ENCODE measurements at regions not wholly inside any gene's neighbourhood (a gene's known extent, or its start where the extent isn't known, plus 50 kb on each side); places are given as distances from the start of the nearest gene placed in this dataset.

DNA sequence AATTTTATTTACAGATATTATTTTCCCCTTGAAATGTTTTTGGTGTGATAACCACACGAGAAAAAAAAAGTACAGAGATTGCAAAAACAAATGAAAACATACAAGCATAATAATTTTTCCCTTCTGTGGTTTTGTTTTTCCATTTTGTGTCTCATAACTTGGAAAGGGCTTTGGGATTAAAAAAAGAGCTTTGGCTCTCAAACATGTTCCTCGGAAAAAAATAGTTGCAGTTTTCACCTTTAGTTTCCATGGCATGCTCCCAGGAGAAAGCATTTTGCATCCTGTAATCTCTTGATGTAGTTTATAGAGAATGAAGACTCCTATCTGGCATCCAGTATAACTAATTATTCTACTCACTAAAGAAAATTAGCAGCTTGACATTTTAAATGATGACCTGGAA is 362.1 kb upstream of the PDGFD start:
- DNase-seq (ENCODE audit: low spot score) = no peak

DNA sequence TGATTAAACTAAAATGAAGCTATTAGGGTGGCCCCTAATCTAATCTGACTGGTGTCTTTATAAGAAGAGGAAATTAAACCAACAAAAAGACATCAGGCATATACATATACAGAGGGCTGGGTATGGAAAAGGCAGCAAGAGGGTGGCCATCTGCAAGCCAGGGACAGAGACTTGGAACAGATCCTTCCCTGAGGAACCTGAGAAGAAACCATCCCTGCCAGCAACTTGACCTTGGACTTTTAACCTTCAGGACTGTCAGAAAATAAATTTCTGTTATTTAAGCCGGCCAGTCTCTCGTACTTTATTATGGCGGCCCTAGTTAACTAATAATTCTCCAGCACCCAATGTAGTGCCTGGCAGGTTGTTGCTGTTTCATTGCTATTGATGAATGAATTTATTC is 361.5 kb upstream of the PDGFD start:
- no peak for DNase-seq (ENCODE audit: low spot score)

DNA sequence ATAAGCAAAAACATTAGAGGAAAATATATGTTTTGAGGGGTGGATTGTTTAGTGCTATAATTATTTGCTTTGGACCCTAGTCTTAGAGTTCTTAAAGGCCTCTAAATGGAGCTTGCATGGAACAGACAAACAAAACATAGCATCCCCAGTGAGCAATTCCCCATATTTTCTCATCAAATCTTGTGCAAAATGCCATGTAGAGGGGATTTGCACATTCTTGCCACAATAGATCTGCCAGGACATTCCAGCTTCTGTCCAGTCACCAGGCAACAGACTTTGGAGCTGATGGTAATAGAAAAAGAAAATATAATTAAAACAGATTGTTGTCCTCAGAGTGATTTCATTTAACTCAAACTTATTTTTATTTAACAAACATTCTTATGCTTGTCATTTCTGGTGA is 360.3 kb upstream of the PDGFD start:
- no peak for DNase-seq (ENCODE audit: low spot score)

DNA sequence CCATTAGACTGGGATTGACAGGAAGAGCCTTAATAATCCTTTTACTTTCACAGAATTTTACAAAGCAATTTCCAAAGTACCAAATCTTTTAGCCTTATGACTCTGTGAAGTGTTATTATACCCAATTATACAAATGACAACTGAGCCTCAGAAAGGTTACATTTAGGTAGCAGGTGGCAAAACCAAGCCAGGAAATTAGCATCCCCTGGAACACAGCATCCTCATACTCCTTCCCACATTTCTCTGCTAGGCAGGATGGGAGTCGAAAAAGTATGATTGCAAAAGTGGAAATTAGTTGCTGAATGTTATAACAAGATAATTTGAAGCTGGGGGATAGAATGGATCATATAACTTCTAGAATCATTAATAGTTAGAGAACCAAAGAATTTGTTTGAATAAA is 359.7 kb upstream of the PDGFD start:
- no peak for DNase-seq (ENCODE audit: low spot score)

DNA sequence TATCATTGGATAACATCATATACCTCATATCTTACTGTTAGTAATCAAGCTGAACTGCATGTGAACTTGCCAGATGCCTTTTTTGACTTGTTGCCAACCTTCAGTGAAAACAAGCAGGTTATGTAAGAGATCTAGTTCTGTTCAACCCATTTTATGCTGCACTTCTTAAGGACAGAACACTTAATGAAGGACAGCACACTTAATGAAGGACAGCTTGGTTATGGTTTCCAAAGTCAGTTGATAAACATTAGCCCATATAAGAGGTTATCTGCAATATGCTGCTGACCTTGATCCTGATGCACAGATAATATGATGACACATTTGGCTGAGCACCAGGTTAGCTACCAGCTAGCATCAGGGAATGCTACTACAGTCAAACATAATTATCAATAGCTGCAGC is 358.7 kb upstream of the PDGFD start:
- DNase-seq (ENCODE audit: low spot score) = no peak

DNA sequence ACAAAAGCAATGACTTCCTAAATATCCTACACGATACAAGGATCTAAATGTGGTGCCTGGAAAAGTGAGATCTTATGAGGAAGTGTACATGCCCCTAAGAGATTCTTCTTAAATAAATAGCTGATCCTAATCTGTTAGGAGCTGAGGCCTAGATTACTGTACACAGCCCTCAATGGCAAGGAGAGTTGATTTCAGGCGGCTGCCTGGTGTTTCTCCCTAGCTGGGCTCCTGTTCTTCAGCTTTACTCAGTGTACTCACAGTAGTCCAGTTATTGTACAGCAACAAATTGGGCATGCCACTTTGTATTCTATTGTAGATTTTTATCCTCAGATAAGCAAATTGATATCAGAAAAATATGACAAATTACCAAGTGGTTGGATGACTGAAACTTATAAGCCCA is 358.2 kb upstream of the PDGFD start:
- no peak for DNase-seq (ENCODE audit: low spot score)

DNA sequence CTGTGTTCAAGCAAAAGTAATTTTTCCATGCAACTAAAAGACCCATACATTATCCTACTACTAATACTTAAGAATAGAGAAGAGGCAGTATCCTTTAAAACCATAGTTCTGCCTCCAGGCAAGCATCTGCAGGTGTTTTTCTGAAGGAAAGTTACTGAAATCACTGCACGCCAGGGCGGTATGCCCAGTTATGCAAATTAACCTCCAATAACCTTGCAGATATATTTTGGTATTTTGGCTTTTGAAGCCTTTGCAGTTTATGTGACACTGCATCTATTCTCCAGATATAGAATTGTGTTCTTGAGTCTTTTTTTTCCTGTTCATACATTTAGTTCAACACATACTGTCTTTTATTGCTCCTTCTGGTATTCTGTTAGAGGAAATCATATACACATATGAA is 346.2 kb upstream of the PDGFD start:
- DNase-seq (ENCODE audit: low spot score) = no peak

DNA sequence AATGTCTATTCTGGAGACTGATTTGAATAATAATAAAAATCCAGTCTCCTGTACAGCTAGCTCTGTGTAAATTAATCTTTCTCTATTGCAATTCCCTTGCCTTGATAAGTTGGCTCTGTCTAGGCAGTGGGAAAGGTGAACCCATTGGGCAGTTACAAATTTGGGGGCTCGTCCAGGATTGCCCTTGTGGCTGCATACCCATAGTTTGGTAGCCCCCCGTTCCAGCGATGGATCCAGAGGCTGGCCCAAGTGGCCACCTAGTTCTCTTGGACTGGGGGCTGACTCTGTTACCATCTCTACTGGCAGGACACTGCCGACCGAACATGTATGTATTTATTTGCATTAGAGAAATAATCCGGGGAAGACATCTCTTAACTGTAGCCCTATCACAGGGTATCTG is 326.2 kb upstream of the PDGFD start:
- no peak for DNase-seq (ENCODE audit: low spot score)

DNA sequence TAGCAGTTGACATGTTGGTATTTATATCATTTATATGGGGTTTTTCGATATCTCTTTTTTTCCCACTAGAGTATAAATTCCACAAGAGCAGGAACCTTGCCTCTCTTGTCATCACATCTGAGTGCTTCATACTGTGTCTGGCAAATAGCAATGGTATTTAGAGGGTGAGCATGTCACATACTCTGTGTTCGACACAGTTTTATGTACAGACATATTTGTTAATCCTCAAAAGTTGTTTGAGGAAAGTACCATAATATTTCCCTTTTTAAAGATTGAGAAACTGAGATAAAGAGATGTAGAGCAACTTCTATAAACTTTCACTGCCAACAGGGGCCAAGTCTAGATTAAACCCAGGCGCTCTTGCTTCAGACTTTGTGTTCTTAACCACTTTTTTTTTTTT is 324.6 kb upstream of the PDGFD start:
- no peak for DNase-seq (ENCODE audit: low spot score)

DNA sequence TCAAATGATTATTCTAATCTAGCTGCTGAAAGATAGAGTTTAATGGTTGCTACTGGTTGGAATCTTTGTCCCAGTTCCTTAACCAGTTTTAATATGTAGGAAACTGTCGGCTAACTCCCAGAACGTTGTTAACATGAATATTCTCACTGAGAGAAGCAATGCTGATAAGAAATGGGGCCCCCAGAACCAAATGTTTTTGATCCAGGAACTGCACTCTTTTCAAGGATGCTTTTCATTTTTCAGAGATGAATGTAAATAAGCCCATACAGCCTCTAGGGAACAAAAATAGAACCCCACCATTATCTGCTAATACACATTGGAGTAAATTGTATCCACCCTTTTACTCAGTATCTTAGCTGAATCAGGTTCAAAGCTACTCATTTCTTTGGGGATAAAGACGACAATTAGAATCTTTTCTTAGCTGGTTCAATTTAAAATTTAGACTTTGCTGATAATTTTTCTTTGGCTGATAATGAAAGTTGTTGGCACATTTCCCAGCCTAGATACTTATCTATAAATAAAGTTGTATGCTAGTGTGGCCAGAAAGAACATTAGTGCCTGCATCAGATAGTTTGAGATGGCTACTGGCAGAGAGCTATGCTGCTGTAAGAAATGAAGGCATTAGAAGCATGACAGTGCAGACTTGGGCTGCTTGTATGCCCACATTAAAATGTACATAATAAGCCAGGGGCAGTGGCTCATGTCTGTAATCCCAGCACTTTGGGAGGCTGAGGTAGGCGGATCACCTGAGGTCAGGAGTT is 323.3 kb upstream of the PDGFD start:
- no peak for DNase-seq (ENCODE audit: low spot score)

DNA sequence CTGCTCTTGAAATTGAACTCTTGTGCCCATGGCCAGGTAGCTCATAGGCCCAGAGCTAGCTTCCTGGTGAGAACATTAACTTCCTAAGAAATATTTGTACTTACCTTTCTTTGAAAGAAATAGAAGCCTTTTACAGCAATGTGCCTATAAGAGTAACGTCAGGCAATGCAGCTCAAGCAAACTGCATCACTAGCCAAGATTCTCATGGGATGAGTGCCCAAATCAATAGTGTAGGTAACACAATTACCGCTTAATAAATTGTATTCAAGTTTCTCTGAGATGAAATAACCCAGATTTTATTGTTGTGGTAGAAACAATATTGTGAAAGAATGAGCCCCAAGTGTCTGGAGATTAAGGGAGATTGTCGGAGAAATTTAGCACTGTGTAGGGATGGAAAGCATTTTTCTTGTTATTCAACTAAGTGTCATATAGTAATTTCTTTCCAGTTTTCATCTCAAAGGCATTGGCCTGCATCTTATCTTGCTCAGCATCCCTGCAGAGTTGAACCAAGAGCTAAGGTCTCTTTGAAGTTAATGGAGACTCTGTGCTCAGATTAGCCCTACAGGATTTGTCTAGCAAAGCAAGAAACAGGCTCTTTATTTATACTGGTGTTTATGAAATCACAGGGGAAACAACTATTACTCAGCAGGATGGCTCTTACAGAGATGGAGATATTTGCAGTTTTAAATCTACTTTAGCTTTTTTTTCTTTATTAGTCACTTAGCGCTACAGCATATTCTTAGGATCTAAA is 321.0 kb upstream of the PDGFD start:
- no peak for DNase-seq (ENCODE audit: low spot score)

DNA sequence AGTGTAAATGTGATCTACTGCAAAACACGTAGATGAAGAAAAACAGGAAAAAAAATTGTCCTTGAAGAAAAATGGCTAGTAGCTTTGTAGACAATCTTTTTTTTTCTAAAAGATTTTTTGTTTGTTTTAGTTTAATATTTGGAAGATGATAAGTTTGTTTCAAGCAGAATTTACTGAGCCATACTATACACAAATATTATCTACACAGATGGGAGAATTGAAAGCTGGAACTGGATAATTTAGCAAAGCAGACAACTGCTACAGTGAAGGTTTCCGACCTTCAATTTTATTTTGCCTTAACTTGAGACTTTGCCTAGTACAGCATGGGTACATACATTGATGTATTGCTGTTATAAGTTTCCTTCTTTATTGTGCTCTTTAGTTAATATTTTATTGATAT is 313.0 kb upstream of the PDGFD start:
- no peak for DNase-seq (ENCODE audit: low spot score)

DNA sequence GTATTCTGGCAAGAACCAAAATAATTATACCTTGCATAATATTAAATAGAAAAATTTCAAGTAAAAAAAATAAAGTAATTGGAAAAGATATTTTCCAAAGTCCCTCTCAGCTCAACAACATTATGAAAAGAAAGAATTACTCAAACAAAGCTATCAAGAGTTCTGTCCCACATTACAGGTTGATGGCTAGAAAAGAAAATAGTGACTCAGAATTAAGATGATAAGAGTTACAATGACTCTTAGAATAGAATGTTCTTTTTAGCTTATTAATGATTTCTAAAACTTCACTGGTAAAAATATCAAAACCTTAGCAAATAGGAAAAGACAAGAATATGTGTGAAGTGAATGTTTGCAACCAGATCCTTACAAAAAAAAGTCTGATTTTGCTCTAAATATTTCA is 312.5 kb upstream of the PDGFD start:
- no peak for DNase-seq (ENCODE audit: low spot score)

DNA sequence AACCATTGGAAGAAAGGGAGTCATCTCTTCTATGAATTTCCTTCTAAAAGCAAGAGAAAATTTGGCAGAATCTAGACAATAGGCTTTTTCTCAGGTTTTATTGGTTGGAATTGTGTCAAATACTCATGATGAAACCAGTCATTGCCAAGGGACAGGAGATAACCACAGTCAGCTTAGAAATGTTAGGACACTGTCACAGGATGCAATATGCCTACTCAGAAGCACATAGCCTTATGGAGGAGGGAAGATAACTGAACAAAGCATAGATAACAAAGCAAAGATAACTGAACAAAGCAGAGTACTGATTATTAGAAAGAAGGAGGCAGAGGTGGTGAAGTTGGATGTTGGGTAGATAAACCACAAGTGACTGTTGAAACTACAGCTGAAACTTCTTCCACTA is 303.5 kb upstream of the PDGFD start:
- DNase-seq (ENCODE audit: low spot score) = no peak

DNA sequence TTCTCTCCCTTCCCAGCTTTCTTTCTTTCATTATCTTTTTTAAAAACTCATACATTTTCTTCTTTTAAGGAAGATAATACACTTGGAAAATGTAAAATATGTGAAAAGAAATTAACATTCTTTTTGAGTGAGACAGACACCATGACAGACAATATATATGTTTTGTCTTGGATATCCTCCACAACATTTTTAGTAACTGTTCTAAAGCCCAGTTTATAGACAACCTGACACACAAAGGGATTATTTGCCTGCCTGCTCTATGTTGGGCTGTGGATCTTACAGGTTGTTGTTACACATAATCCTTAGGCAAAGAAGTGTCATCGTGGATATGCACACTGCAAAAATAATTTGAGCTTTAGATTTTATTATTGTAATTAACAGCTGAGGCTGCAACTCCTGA is 301.4 kb upstream of the PDGFD start:
- DNase-seq (ENCODE audit: low spot score) = no peak

DNA sequence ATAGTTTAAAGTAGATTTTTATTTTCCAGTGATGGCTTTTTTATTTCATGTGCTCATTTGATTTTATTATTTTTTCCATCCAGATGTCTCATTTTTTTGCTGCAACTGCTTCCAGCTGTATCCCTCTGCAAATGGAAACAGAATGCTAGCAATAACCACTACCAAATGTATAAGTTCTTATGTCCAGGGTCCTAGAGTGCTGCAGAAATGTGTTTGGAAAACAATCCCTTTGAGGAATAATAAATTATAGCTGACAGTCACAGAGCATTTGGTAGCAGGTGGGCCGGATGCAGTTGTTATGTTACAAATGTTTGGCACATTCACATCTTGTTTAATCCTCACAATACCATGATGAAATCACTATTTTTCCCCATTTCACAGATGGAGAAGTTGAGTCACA is 300.7 kb upstream of the PDGFD start:
- no peak for DNase-seq (ENCODE audit: low spot score)

DNA sequence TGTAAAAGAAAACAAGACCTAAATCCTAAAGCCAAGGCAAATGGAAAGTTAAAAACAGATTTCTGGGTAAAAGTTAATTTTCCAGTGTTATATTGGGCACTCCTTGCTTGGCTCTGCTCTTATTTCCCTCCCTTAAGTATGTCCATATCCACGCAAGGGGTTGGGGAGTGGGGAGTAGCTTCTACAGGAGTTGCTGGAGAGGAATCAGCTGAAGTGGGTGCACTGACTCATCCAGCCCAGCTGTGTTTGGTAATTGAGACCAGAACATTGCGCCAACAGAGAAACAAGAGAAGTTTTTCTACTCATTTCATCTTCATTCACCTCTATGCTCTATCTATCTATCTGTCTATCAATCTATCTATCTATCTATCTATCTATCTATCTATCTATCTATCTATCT is 298.4 kb upstream of the PDGFD start:
- peak; percentile 5 for DNase-seq (ENCODE audit: low spot score)

DNA sequence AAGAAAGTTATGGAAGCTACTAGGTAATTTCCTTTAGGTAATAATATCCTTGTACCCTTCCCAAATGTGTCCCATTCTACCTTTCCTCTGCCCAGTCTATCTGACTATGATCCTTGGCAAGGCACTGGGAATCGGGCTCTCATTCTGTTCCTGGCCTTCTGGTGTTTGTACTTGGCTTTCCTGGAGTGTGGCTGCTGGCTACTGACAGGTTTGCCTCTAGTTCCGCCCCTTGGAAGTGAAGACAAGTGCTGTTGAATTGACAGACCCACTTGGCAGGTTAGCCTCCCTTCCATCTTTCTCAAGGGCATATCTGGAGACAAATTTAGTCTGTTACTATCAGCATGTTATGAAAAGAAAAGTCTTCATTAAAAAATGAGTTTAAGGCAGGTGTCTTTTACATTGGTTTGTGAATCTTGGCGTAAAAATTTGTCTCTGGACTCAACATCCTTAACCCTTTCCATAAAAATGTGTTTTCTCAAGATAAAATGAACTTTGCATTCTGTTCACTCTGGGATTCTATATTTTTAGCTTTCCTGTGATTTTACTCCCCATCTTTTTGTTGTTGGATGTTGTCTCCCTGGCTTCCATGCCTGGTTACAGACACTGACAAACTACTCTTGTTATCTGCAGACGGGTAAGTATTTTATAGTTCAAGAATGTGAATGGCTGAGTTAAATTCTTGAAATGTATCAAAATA is 287.4 kb upstream of the PDGFD start:
- no peak for DNase-seq (ENCODE audit: low spot score)

DNA sequence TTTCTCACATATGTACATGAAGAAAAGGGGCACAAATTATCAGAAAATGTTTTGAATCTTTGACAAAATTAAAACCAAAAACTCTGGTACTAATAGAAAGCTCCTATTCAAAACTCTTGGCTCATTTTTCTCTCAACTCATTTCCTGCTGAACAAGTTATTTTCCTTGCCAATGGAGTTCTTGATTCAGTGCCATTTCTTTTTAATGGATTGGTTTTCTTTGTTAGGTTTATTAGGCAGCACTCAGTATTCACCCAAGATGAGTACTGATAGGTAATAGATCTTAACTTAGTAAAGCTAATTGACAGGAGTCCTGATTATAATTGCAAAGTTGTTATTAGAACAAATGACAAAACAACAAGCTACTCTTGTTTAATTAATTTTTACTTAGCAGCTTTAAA is 279.4 kb upstream of the PDGFD start:
- DNase-seq (ENCODE audit: low spot score) = no peak

DNA sequence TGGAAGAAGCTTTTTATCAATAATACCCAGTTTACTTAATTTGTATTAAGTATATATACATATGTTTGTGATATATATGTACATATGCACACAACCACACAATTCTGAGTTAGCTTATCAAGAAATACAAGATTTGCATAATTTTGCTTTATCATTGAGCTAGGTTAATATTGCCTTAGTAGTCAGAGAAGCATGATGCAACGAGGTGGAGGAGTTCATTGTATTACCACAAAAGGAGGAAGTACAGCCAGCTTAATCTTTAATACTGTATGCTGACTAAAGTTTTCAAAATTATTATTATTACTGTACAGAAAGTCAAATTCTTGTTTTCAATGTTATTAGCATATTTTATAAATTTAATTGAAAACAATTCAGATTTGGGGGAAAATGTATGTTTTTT is 278.4 kb upstream of the PDGFD start:
- no peak for DNase-seq (ENCODE audit: low spot score)

DNA sequence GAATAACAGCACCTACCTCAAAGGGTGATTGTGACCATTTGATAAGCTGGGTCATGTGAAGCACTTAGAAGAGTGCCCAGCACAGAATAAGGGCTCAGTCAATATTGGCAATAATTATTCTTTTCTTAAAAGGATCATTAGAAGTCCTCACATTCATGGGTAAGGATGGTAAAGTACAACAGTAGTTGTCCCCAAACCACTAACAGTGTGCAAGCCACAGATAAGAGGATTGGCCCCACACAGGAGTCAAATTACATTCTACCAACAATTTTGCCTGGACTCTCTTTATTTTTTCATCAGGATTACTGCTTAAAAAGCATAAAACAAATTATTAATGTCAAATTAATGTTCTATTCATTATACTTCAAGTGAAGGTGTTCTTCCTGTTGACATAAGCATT is 271.5 kb upstream of the PDGFD start:
- DNase-seq (ENCODE audit: low spot score) = no peak

DNA sequence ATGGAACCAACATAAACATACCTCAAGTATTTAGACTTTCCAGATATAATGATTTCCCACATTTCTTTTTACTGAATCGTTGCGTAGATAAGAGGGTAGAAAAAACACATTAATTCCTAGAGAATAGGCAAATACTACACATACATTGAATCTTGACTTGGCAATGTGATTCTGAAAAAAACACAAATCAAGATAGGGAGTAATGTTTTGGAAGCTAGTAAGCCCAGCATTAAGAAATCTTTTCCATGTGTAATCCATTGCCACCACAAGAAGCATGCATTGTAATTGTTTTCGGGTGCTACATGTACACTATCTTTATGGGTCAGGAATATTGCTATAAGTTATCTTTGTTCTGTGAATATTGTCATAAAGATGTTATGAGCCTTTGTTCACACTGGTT is 269.8 kb upstream of the PDGFD start:
- DNase-seq (ENCODE audit: low spot score) = no peak

DNA sequence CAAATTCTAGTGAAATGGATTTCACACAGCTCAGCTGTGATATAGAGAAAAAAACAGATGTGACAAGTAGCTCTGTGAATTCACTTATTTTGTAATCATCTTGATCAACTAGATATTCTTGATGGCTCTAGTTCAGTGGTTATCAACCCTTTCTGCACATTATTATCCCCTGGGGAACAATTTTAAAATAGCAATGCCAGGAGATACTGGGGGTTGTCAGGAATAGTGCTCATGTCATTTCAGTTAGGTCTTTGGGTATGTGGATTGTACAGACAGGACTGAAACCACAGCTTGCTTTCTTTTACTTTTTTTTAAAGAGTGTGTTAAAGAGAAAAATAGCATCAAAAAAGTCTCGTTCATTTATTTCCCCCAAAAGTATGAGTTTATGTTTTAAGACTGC is 269.0 kb upstream of the PDGFD start:
- no peak for DNase-seq (ENCODE audit: low spot score)

Measured in AG08395 (cell line).